SK-N-SH (cell line): ENCODE measurements at regions not wholly inside any gene's neighbourhood (a gene's known extent, or its start where the extent isn't known, plus 50 kb on each side); places are given as distances from the start of the nearest gene placed in this dataset.
"Not testable (repeated sequence)": the region's sequence is repeated elsewhere in the genome, so short reads cannot be mapped to it uniquely, and the experiment has no call there.

Source experiments
- CTCF ChIA-PET: fragments of 300-600, 350-600 bp; formaldehyde crosslinking; extraction: SDS; loops from one replicate; lab custom pipeline; 2021; lab: Yijun Ruan, JAX
- POLR2A ChIA-PET: fragments of 350-600 bp; sonication (Branson Sonifier 250); formaldehyde crosslinking; extraction: SDS; loops from one replicate; lab custom pipeline; 2020; ENCODE audit warnings: antibody characterized with exemption, inconsistent platforms; lab: Yijun Ruan, JAX
- DNase-seq: peaks from one replicate; pipeline ENCODE4 v3.0.0; 2012
- H2AFZ ChIP-seq: fragments of 200-600 bp; sonication (generic); 2 replicates; pipeline ENCODE4 v1.8.1; 2016; ENCODE audit warnings: antibody characterized with exemption, mild to moderate bottlenecking, low read depth
- H3F3A ChIP-seq: fragments of 200-600 bp; sonication (generic); replicated peaks from 2 replicates; pipeline ENCODE3; 2016; ENCODE audit warnings: antibody characterized with exemption, mild to moderate bottlenecking; ENCODE audit not compliant: insufficient read depth
- H3K27ac ChIP-seq, 2 experiments: fragments of 200-500 bp in 1 of 2; fragments of 200-600 bp in 1 of 2; sonication (Bioruptor generic) in 1 of 2; sonication (generic), shearing (Covaris generic) in 1 of 2; 2 replicates each; pipeline versions ENCODE4 v1.5.1 to v1.6.1; 2014 to 2016; ENCODE audit warnings: low read depth in 2 of 2, inconsistent platforms in 1 of 2, low read length in 1 of 2, mild to moderate bottlenecking in 1 of 2, mixed read lengths in 1 of 2
- H3K27me3 ChIP-seq: fragments of 200-600 bp; sonication (generic), shearing (Covaris generic); 2 replicates; pipeline ENCODE4 v1.6.1; 2016; ENCODE audit warnings: mixed run types; ENCODE audit not compliant: insufficient read depth
- H3K36me3 ChIP-seq, 2 experiments: fragments of 200-500 bp in 1 of 2; fragments of 200-600 bp in 1 of 2; sonication (Bioruptor generic) in 1 of 2; sonication (generic) in 1 of 2; replicated peaks in 1 of 2; 2 replicates each; pipeline versions ENCODE3 to v1.5.1; 2014 to 2016; ENCODE audit warnings: low read length in 1 of 2, mild to moderate bottlenecking in 1 of 2; ENCODE audit not compliant: insufficient read depth in 2 of 2, control insufficient read depth in 1 of 2
- H3K4me1 ChIP-seq, 2 experiments: fragments of 200-500 bp in 1 of 2; fragments of 200-600 bp in 1 of 2; sonication (Bioruptor generic) in 1 of 2; sonication (generic), shearing (Covaris generic) in 1 of 2; 2 replicates each; pipeline versions ENCODE4 v1.5.1 to v1.6.1; 2014 to 2016; ENCODE audit warnings: low read depth in 1 of 2, low read length in 1 of 2, mixed run types in 1 of 2; ENCODE audit not compliant: insufficient read depth in 2 of 2, control insufficient read depth in 1 of 2
- H3K4me2 ChIP-seq: fragments of 200-600 bp; sonication (generic), shearing (Covaris generic); 2 replicates; pipeline ENCODE4 v1.6.1; 2017; ENCODE audit warnings: mixed run types
- H3K4me3 ChIP-seq, 2 experiments: fragments of 200-500 bp in 1 of 2; fragments of 200-600 bp in 1 of 2; sonication (Bioruptor generic) in 1 of 2; sonication (generic), shearing (Covaris generic) in 1 of 2; 2 replicates each; pipeline versions ENCODE4 v1.5.1 to v1.8.1; 2014 to 2016; ENCODE audit warnings: low read depth in 2 of 2, inconsistent platforms in 1 of 2, low read length in 1 of 2, mild to moderate bottlenecking in 1 of 2, mixed read lengths in 1 of 2, moderate library complexity in 1 of 2
- H3K79me2 ChIP-seq: fragments of 200-600 bp; sonication (generic); 2 replicates; pipeline ENCODE4 v1.8.1; 2017; ENCODE audit warnings: mild to moderate bottlenecking; ENCODE audit not compliant: insufficient read depth
- H3K9ac ChIP-seq: fragments of 200-600 bp; sonication (generic); 2 replicates; pipeline ENCODE4 v1.6.1; 2017; ENCODE audit warnings: mixed run types
- H3K9me2 ChIP-seq: fragments of 200-600 bp; sonication (generic); 2 replicates; pipeline ENCODE4 v1.6.1; 2017; ENCODE audit warnings: mixed run types
- H3K9me3 ChIP-seq: fragments of 200-600 bp; sonication (generic); 2 replicates; pipeline ENCODE4 v1.6.1; 2017; ENCODE audit warnings: mixed run types, mild to moderate bottlenecking, moderate library complexity
- H4K20me1 ChIP-seq: fragments of 200-600 bp; sonication (generic); 2 replicates; pipeline ENCODE4 v1.6.1; 2017; ENCODE audit warnings: mild to moderate bottlenecking, mixed run types; ENCODE audit not compliant: insufficient read depth
- FOXJ3 ChIP-seq: sonication (generic); formaldehyde crosslinking; IDR thresholded peaks from 2 replicates; pipeline ENCODE4 v1.5.1; 2020; ENCODE audit warnings: mild to moderate bottlenecking, missing genetic modification reagents
- GATA2 ChIP-seq: sonication (generic); formaldehyde crosslinking; IDR thresholded peaks from 2 replicates; pipeline ENCODE4 v1.5.0; 2020; ENCODE audit warnings: mild to moderate bottlenecking, missing genetic modification reagents
- JUND ChIP-seq: IDR thresholded peaks from 2 replicates; pipeline ENCODE4 v1.4.0; 2012
- NRF1 ChIP-seq: IDR thresholded peaks from 2 replicates; pipeline ENCODE4 v1.6.1; 2012; ENCODE audit warnings: low read depth, mild to moderate bottlenecking, low read length
- PBX3 ChIP-seq: IDR thresholded peaks from 2 replicates; pipeline ENCODE4; 2012
- POLR2AphosphoS5 ChIP-seq: IDR thresholded peaks from 2 replicates; pipeline ENCODE4 v1.6.1; 2012; ENCODE audit warnings: low read depth, low read length
- RAD21 ChIP-seq: IDR thresholded peaks from 2 replicates; pipeline ENCODE4 v1.6.1; 2012; ENCODE audit warnings: mild to moderate bottlenecking, low read length
- SIN3A ChIP-seq: IDR thresholded peaks from 2 replicates; pipeline ENCODE4 v1.6.1; 2012; ENCODE audit warnings: low read depth, mild to moderate bottlenecking, low read length, moderate library complexity, borderline replicate concordance
- TEAD4 ChIP-seq: IDR thresholded peaks from 2 replicates; pipeline ENCODE4 v1.4.0; 2012; ENCODE audit warnings: mild to moderate bottlenecking, borderline replicate concordance; ENCODE audit not compliant: insufficient read depth
- WGBS: methylation state at CpG from one replicate; pipeline ENCODE4 v1.1.6; 2017; ENCODE audit warnings: low lambda C conversion rate; 5-methylcytosine and 5-hydroxymethylcytosine counted together

DNA sequence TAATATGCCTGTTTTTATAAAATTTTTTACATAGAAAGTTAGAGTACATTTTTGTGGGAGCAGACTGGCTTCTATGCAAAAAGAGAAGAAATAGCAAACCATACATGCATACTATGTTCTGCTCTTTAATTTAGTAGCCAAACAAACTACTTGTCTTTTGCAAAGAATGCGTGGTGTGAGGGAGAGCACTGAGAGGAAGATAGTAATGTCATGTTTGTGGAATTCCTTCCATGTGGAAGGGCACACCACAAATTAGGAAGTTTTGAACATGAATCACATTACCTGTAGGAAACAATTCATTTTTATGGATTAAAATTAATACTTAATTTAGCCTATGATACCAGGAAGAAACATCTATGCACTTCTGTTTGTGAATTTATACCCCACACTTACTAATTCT, 1529.1 kb upstream of the ADGRL3 start:
- no peaks in the 10 kb centered on the region for H3K79me2 ChIP-seq
- no peak overlapping the region for H3K4me2 ChIP-seq
- WGBS = 0% methylated on average over 1 of the region's 1 CpG
- ChIA-PET CTCF (no interaction called here), POLR2A (no interaction called here)
- no peak overlapping the region for H2AFZ ChIP-seq
- H4K20me1 ChIP-seq = no peaks in the 10 kb centered on the region
- no peak overlapping the region for H3K4me3 ChIP-seq
- no peaks in the 10 kb centered on the region for H3K9me3 ChIP-seq
- no peaks in the 10 kb centered on the region for H3F3A ChIP-seq
- no peaks in the 10 kb centered on the region for H3K9me2 ChIP-seq
- no peaks in the 10 kb centered on the region for H3K27me3 ChIP-seq
- TF ChIP-seq PBX3 (no peak), TEAD4 (no peak)
- H3K9ac ChIP-seq = no peak overlapping the region
- no peak overlapping the region for H3K27ac ChIP-seq
- DNase-seq = no peak
- no peaks in the 10 kb centered on the region for H3K36me3 ChIP-seq
- no peaks in the 10 kb centered on the region for H3K4me1 ChIP-seq

- DNase-seq = no peak
- Histone ChIP-seq H3K4me3 (no peak overlapping the region), H2AFZ (no peak overlapping the region), H4K20me1 (no peaks in the 10 kb centered on the region), H3K79me2 (no peaks in the 10 kb centered on the region), H3K9me2 (no peaks in the 10 kb centered on the region), H3K9ac (no peak overlapping the region), H3K4me1 (no peaks in the 10 kb centered on the region), H3F3A (no peaks in the 10 kb centered on the region), H3K27me3 (no peaks in the 10 kb centered on the region), H3K4me2 (no peak overlapping the region), H3K27ac (no peak overlapping the region), H3K36me3 (no peaks in the 10 kb centered on the region), H3K9me3 (no peaks in the 10 kb centered on the region)
- TF ChIP-seq TEAD4 (no peak), NRF1 (no peak), RAD21 (no peak), POLR2AphosphoS5 (no peak), SIN3A (no peak), JUND (no peak), GATA2 (CRISPR knock-in tag) (no peak), FOXJ3 (CRISPR knock-in tag) (no peak)
- ChIA-PET POLR2A (no interaction called here), CTCF (no interaction called here)
- WGBS = 6% methylated on average over 1 of the region's 1 CpG
Observed at GRCh38 chr4:59676389-59676788, 1523.7 kb upstream of the ADGRL3 start.

DNA sequence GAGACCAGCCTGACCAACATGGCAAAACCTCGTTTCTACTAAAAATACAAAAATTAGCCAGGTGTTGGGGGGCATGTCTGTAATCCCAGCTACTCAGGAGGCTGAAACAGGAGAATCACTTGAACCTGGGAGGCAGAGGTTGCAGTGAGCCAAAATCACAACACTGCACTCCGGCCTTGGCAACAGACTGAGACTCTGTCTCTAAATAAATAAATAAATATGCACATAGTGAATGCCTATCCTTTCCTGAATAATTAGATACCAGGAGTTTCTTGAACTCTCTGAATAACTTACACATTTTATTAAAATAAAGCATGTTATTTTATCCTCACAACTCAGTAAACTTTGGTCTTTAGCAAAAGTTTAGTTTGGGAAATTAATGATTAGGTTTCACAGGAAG, 1523.1 kb upstream of the ADGRL3 start:
- H2AFZ ChIP-seq, H3K27ac ChIP-seq, POLR2A ChIA-PET, CTCF ChIA-PET, H3K27me3 ChIP-seq, H3K9me2 ChIP-seq, H4K20me1 ChIP-seq, H3K4me1 ChIP-seq, H3K79me2 ChIP-seq, H3K36me3 ChIP-seq, H3K4me2 ChIP-seq, H3K4me3 ChIP-seq, DNase-seq, H3F3A ChIP-seq, H3K9ac ChIP-seq, H3K9me3 ChIP-seq: not testable (repeated sequence)
- WGBS = 11% methylated on average over 2 of the region's 2 CpGs
